GM23338 (cell line): ENCODE measurements at regions not wholly inside any gene's neighbourhood (a gene's known extent, or its start where the extent isn't known, plus 50 kb on each side); places are given as distances from the start of the nearest gene placed in this dataset.

Experiments used
- ATAC-seq: fragments of 200-7000 bp; cut with Tn5 transposase; 3 replicates; pipeline ENCODE4 v1.9.1; 2020
- DNase-seq: peaks from one replicate; pipeline ENCODE4 v3.0.0-alpha.2; 2015; ENCODE audit warnings: low spot score
- H2AFZ ChIP-seq: fragments of 200-600 bp; sonication (generic); 2 replicates; pipeline ENCODE4 v1.8.0; 2016; ENCODE audit warnings: antibody characterized with exemption, mild to moderate bottlenecking, moderate library complexity
- H3F3A ChIP-seq: fragments of 200-600 bp; sonication (generic); replicated peaks from 2 replicates; pipeline ENCODE4 v1.8.0; 2017; ENCODE audit warnings: antibody characterized with exemption, mixed run types, low read depth
- H3K27ac ChIP-seq: fragments of 200-600 bp; sonication (generic); 2 replicates; pipeline ENCODE4 v1.6.1; 2016; ENCODE audit warnings: low read depth
- H3K27me3 ChIP-seq: fragments of 200-600 bp; sonication (generic); 2 replicates; pipeline ENCODE4 v1.8.0; 2016; ENCODE audit warnings: mild to moderate bottlenecking, mixed run types, moderate library complexity; ENCODE audit not compliant: insufficient read depth
- H3K36me3 ChIP-seq: fragments of 200-600 bp; sonication (generic); 2 replicates; pipeline ENCODE4 v1.8.0; 2016; ENCODE audit warnings: mild to moderate bottlenecking; ENCODE audit not compliant: insufficient read depth
- H3K4me1 ChIP-seq: fragments of 200-600 bp; sonication (generic); 2 replicates; pipeline ENCODE4 v1.8.0; 2016; ENCODE audit warnings: mild to moderate bottlenecking, moderate library complexity; ENCODE audit not compliant: insufficient read depth
- H3K4me2 ChIP-seq: fragments of 200-600 bp; sonication (generic); 2 replicates; pipeline ENCODE4 v1.7.1; 2017; ENCODE audit warnings: mixed run types
- H3K4me3 ChIP-seq: fragments of 200-600 bp; sonication (generic); 2 replicates; pipeline ENCODE4 v1.6.1; 2016; ENCODE audit warnings: mixed run types
- H3K79me2 ChIP-seq: fragments of 200-600 bp; sonication (generic); replicated peaks from 2 replicates; pipeline ENCODE4 v1.8.0; 2017; ENCODE audit warnings: mild to moderate bottlenecking; ENCODE audit not compliant: insufficient read depth
- H3K9me2 ChIP-seq: fragments of 200-600 bp; sonication (generic); 2 replicates; pipeline ENCODE4 v1.8.0; 2017; ENCODE audit not compliant: insufficient read depth
- H4K20me1 ChIP-seq: fragments of 200-600 bp; sonication (generic); replicated peaks from 2 replicates; pipeline ENCODE4 v1.8.0; 2017; ENCODE audit warnings: mild to moderate bottlenecking; ENCODE audit not compliant: insufficient read depth
- H3K27ac Mint-ChIP-seq: 2 replicates; pipeline ENCODE4 v1.8.0; 2020; ENCODE audit warnings: inconsistent platforms, mild to moderate bottlenecking, moderate library complexity, mixed read lengths
- H3K27me3 Mint-ChIP-seq: 3 replicates; pipeline ENCODE4 v1.8.0; 2022; ENCODE audit warnings: low read depth, mild to moderate bottlenecking, moderate library complexity, mixed read lengths, inconsistent platforms; ENCODE audit not compliant: insufficient read depth, poor library complexity
- H3K36me3 Mint-ChIP-seq: 3 replicates; pipeline ENCODE4 v1.8.0; 2021; ENCODE audit warnings: low read depth, mild to moderate bottlenecking, inconsistent platforms, moderate library complexity, mixed read lengths
- H3K4me1 Mint-ChIP-seq: 3 replicates; pipeline ENCODE4 v1.8.0; 2020; ENCODE audit warnings: mild to moderate bottlenecking, inconsistent platforms, mixed read lengths
- H3K4me3 Mint-ChIP-seq: 3 replicates; pipeline ENCODE4 v1.8.0; 2021; ENCODE audit warnings: moderate library complexity, mild to moderate bottlenecking, inconsistent platforms, mixed read lengths
- H3K9me3 Mint-ChIP-seq: 3 replicates; pipeline ENCODE4 v1.8.0; 2020; ENCODE audit warnings: moderate library complexity, mild to moderate bottlenecking, inconsistent platforms, mixed read lengths
- CREB1 ChIP-seq: fragments of 250-450 bp; sonication (Bioruptor Pico); IDR thresholded peaks from 2 replicates; pipeline ENCODE4 v1.5.0; 2020; ENCODE audit warnings: low read depth, mild to moderate bottlenecking, moderate library complexity
- ETS1 ChIP-seq: IDR thresholded peaks from 2 replicates; pipeline ENCODE4 v1.6.1; 2016; ENCODE audit warnings: antibody characterized with exemption
- EZH2 ChIP-seq: fragments of 200-600 bp; sonication (generic); IDR thresholded peaks from one replicate; pipeline ENCODE4 v1.8.0; 2017; ENCODE audit warnings: antibody characterized with exemption, mild to moderate bottlenecking, low read depth; ENCODE audit not compliant: unreplicated experiment
- EZH2phosphoT487 ChIP-seq: fragments of 200-600 bp; sonication (generic); IDR thresholded peaks from one replicate; pipeline ENCODE4 v1.8.1; 2018; ENCODE audit warnings: antibody characterized with exemption; ENCODE audit not compliant: unreplicated experiment
- JUNB ChIP-seq: IDR thresholded peaks from one replicate; pipeline ENCODE4 v1.6.1; 2016; ENCODE audit warnings: antibody characterized with exemption; ENCODE audit not compliant: unreplicated experiment
- NANOG ChIP-seq: IDR thresholded peaks from 2 replicates; pipeline ENCODE4 v1.6.1; 2016; ENCODE audit warnings: antibody characterized with exemption, borderline replicate concordance
- POLR2AphosphoS5 ChIP-seq: IDR thresholded peaks from 2 replicates; pipeline ENCODE4 v1.6.1; 2016; ENCODE audit warnings: antibody characterized with exemption, low read depth
- STAT1 ChIP-seq: IDR thresholded peaks from one replicate; pipeline ENCODE4 v1.6.1; 2016; ENCODE audit warnings: antibody characterized with exemption; ENCODE audit not compliant: unreplicated experiment
- ZNF114 ChIP-seq: fragments of 250-450 bp; sonication (Bioruptor Pico); IDR thresholded peaks from 2 replicates; pipeline ENCODE4 v1.5.0; 2020; ENCODE audit warnings: mild to moderate bottlenecking, moderate library complexity
- ZNF331 ChIP-seq: fragments of 250-450 bp; sonication (Bioruptor Pico); IDR thresholded peaks from 2 replicates; pipeline ENCODE4 v1.5.0; 2020; ENCODE audit warnings: low read depth, mild to moderate bottlenecking, moderate library complexity
- ZNF462 ChIP-seq: fragments of 250-450 bp; sonication (Bioruptor Pico); IDR thresholded peaks from 2 replicates; pipeline ENCODE4 v1.5.0; 2020; ENCODE audit warnings: mild to moderate bottlenecking, moderate library complexity
- TF ChIP-seq, protein P1 (sequence below), 2 experiments: fragments of 200-600 bp in 1 of 2; sonication (generic) in 1 of 2; conservative IDR thresholded peaks; 2 replicates each; pipeline versions ENCODE4 v1.5.1 to v1.6.1; 2016 to 2017; ENCODE audit warnings: antibody characterized with exemption in 2 of 2, low read depth in 2 of 2, mild to moderate bottlenecking in 2 of 2, moderate library complexity in 1 of 2
- TF ChIP-seq, protein P2 (sequence below): IDR thresholded peaks from one replicate; pipeline ENCODE4 v1.6.1; 2018; ENCODE audit warnings: antibody characterized with exemption; ENCODE audit not compliant: unreplicated experiment

GRCh38 chr18:64809801-64810200, 660.9 kb upstream of the LINC00305 start:
- peaks cover 14% of the 10 kb centered on the region for H3K9me2 ChIP-seq
- Mint-ChIP-seq H3K36me3 (peaks cover 3% of the 10 kb centered on the region; the same call in 2 of the 3 replicates), H3K27ac (no peak overlapping the region), H3K9me3 (peaks cover 2% of the 10 kb centered on the region; the same call in 1 of the 3 replicates), H3K4me3 (no peak overlapping the region), H3K27me3 (no peaks in the 10 kb centered on the region), H3K4me1 (no peaks in the 10 kb centered on the region; the same call in 2 of the 3 replicates)
- DNase-seq (no peak), ATAC-seq (no peak)
- H3K27ac ChIP-seq = no peak overlapping the region
- H4K20me1 ChIP-seq = no peaks in the 10 kb centered on the region
- TF ChIP-seq CREB1 (CRISPR knock-in tag) = no peak
- no peak for TF ChIP-seq ZNF114 (CRISPR knock-in tag)
- no peak for TF ChIP-seq STAT1
- no peak for TF ChIP-seq ETS1
- TF ChIP-seq EZH2phosphoT487 = no peak
- no peak for TF ChIP-seq POLR2AphosphoS5
- TF ChIP-seq NANOG = no peak
- no peak for TF ChIP-seq ZNF331 (CRISPR knock-in tag)
- no peak for TF ChIP-seq EZH2
- TF ChIP-seq JUNB = no peak
- TF ChIP-seq, protein P1, sequence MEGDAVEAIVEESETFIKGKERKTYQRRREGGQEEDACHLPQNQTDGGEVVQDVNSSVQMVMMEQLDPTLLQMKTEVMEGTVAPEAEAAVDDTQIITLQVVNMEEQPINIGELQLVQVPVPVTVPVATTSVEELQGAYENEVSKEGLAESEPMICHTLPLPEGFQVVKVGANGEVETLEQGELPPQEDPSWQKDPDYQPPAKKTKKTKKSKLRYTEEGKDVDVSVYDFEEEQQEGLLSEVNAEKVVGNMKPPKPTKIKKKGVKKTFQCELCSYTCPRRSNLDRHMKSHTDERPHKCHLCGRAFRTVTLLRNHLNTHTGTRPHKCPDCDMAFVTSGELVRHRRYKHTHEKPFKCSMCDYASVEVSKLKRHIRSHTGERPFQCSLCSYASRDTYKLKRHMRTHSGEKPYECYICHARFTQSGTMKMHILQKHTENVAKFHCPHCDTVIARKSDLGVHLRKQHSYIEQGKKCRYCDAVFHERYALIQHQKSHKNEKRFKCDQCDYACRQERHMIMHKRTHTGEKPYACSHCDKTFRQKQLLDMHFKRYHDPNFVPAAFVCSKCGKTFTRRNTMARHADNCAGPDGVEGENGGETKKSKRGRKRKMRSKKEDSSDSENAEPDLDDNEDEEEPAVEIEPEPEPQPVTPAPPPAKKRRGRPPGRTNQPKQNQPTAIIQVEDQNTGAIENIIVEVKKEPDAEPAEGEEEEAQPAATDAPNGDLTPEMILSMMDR (conservative IDR thresholded peaks at IDR 0.05; ENCODE audit: low read depth in 2 of 2) = no peak
- TF ChIP-seq ZNF462 (CRISPR knock-in tag) = no peak
- TF ChIP-seq, protein P2, sequence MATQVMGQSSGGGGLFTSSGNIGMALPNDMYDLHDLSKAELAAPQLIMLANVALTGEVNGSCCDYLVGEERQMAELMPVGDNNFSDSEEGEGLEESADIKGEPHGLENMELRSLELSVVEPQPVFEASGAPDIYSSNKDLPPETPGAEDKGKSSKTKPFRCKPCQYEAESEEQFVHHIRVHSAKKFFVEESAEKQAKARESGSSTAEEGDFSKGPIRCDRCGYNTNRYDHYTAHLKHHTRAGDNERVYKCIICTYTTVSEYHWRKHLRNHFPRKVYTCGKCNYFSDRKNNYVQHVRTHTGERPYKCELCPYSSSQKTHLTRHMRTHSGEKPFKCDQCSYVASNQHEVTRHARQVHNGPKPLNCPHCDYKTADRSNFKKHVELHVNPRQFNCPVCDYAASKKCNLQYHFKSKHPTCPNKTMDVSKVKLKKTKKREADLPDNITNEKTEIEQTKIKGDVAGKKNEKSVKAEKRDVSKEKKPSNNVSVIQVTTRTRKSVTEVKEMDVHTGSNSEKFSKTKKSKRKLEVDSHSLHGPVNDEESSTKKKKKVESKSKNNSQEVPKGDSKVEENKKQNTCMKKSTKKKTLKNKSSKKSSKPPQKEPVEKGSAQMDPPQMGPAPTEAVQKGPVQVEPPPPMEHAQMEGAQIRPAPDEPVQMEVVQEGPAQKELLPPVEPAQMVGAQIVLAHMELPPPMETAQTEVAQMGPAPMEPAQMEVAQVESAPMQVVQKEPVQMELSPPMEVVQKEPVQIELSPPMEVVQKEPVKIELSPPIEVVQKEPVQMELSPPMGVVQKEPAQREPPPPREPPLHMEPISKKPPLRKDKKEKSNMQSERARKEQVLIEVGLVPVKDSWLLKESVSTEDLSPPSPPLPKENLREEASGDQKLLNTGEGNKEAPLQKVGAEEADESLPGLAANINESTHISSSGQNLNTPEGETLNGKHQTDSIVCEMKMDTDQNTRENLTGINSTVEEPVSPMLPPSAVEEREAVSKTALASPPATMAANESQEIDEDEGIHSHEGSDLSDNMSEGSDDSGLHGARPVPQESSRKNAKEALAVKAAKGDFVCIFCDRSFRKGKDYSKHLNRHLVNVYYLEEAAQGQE = no peak
- H3K4me2 ChIP-seq = no peak overlapping the region
- H3K27me3 ChIP-seq = no peaks in the 10 kb centered on the region
- no peak overlapping the region for H2AFZ ChIP-seq
- H3F3A ChIP-seq = no peaks in the 10 kb centered on the region
- H3K79me2 ChIP-seq = no peaks in the 10 kb centered on the region
- no peaks in the 10 kb centered on the region for H3K36me3 ChIP-seq
- H3K4me1 ChIP-seq = no peaks in the 10 kb centered on the region
- H3K4me3 ChIP-seq = no peak overlapping the region
